ENCODE measurements at regions not wholly inside any gene's neighbourhood (a gene's known extent, or its start where the extent isn't known, plus 50 kb on each side); places are given as distances from the start of the nearest gene placed in this dataset.

DNA sequence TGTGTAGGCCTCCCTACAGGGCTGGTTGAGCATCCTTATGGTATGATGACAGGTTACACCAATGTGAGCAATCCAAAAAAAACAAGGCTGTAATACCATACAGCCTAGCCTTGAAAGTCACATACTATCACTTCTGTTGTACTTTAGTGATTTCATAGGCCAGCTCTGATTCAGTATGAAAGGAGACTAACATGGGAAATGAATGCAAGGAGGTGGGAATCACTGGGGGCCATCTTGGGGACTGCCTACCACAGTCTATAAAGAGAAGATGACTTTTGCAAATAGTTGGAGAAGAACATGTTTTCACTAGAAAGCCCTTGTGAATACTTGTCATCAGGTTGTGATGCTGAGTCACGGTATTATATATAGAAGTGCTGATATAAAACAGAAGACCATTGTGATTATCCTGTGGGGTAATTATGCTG, 270.7 kb downstream of the S1PR1 start:
- peak; percentile 46 for DNase-seq (ENCODE audit: low read depth)
- TF ChIP-seq, protein P1, sequence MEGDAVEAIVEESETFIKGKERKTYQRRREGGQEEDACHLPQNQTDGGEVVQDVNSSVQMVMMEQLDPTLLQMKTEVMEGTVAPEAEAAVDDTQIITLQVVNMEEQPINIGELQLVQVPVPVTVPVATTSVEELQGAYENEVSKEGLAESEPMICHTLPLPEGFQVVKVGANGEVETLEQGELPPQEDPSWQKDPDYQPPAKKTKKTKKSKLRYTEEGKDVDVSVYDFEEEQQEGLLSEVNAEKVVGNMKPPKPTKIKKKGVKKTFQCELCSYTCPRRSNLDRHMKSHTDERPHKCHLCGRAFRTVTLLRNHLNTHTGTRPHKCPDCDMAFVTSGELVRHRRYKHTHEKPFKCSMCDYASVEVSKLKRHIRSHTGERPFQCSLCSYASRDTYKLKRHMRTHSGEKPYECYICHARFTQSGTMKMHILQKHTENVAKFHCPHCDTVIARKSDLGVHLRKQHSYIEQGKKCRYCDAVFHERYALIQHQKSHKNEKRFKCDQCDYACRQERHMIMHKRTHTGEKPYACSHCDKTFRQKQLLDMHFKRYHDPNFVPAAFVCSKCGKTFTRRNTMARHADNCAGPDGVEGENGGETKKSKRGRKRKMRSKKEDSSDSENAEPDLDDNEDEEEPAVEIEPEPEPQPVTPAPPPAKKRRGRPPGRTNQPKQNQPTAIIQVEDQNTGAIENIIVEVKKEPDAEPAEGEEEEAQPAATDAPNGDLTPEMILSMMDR (IDR thresholded peaks at IDR 0.05; ENCODE audit: insufficient read depth, low read depth, low read length, missing control alignments) = no peak

DNA sequence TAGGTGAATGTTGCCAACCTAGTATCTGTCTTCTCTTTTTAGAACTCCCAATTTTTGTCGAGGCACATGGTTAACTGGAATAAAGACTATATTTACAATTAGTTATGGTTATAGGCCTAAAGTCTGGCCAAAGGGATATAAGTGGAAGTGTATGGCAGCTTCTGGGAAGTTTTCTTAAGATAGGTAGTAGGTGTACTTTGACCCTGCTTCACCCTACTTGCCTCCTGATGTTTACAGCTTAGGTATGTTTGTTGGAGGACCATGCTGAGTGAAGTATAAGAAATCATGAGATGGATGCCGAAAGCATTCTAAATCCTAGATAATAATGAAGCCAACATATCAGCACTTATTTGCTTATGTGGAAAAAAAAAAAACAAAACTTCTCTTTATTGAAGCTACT, 272.1 kb downstream of the S1PR1 start:
- DNase-seq (ENCODE audit: low read depth) = no peak
- TF ChIP-seq, protein P1 (IDR thresholded peaks at IDR 0.05; ENCODE audit: insufficient read depth, low read depth, low read length, missing control alignments) = no peak

More for the DNA sequence above, 270.7 kb downstream of the S1PR1 start:
- H3K4me3 ChIP-seq (ENCODE audit: low read length) = no peak overlapping the region

DNA sequence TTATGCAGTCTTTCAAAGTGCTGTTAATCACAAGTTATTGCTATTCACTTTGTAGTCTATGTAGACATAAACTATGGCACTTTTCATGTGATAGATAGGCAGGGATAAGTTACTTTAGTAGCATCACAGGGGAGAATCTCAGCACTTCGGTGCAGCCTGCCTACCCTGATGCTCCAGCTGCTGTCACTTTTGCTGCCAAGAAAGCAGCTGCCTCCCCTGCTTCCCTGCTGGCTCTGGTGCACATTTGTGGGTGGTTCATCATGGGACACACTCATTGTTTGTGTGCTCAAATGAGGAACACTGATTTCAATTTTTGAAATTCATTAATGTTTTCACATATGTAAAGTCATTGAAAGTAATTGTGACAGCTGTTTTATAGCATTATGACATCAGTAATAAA, 272.6 kb downstream of the S1PR1 start:
- no peak for DNase-seq (ENCODE audit: low read depth)
- no peak overlapping the region for H3K4me3 ChIP-seq (ENCODE audit: low read length)

More for the DNA sequence above, 272.1 kb downstream of the S1PR1 start:
- no peak overlapping the region for H3K4me3 ChIP-seq (ENCODE audit: low read length)

DNA sequence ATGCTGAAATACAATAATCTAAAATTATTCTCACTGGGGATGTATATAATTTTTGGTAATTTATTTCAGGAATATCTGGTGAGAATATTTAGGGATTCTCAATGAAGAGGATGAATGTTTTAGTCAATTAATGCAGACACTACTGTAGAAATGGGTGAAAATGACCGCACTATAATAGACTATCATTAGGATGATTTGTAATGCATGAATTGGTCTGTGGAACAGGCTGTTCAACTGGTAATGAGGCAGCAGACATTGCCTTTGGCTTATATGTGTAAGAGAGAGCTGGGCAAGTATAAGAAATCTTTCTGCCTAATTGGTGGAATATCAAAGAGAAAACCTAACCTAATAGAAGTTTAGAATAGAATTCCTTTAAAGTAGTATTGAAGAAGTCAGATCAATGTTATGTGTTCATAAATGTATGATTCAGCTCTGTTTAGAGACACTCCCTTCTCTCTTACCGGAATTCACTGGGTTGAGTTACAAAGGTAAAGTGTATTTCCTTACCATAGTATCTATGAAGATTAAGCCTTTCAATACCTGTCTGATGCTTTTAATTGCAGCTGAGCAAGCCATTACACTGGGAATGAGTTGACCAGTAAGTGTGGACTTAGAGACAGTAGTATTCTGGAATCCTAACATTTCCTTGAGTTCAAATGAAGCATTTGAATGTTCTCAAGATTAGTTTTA, 274.5 kb downstream of the S1PR1 start:
- DNase-seq (ENCODE audit: low read depth) = peak; percentile 29
- H3K4me3 ChIP-seq (ENCODE audit: low read length) = no peak overlapping the region
- TF ChIP-seq, protein P1 (IDR thresholded peaks at IDR 0.05; ENCODE audit: insufficient read depth, low read depth, low read length, missing control alignments) = no peak

More for the DNA sequence above, 272.6 kb downstream of the S1PR1 start:
- TF ChIP-seq, protein P1 (IDR thresholded peaks at IDR 0.05; ENCODE audit: insufficient read depth, low read depth, low read length, missing control alignments) = no peak

DNA sequence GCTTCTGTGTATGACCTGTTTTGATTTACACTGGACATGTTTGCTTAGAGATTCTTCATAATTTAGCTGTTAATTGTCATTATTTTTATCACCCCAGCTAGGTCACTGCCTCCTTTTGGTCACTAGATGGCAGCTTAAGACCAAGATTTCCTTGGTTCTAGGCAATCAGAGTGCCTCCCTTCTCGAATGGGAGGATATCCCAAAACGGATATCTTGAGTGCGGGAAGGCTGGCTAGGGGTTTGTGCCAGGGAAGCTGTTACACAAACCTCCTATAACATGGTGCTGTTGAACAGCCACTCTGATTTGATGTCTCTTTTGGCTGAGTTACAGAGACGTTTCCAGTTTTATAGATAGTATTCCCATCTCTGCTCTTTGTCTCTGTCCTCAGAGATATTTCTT, 283.5 kb downstream of the S1PR1 start:
- H3K4me3 ChIP-seq (ENCODE audit: low read length) = no peak overlapping the region
- TF ChIP-seq, protein P1 (IDR thresholded peaks at IDR 0.05; ENCODE audit: insufficient read depth, low read depth, low read length, missing control alignments) = peak; percentile 86
- peak; percentile 61 for DNase-seq (ENCODE audit: low read depth)

DNA sequence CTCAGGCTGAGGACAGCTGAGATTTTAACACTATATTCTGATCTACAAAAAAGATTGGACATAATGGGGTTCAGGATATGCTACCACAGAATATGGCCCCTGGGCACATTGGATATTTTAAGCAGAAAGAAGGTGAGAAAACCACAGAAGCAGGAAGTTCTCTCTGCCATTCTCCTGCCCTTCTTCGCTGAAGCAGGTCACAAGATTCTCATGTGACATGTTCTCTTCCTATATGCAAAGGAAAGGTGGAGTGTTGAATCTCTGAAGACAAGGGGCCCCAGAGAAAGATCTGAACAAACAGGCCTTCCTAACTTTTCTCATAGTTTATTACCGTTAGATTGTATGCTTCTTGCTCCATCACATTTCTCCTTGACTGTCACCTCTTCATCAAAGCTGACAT, 285.7 kb downstream of the S1PR1 start:
- TF ChIP-seq, protein P1 (IDR thresholded peaks at IDR 0.05; ENCODE audit: insufficient read depth, low read depth, low read length, missing control alignments) = no peak
- DNase-seq (ENCODE audit: low read depth) = no peak
- H3K4me3 ChIP-seq (ENCODE audit: low read length) = no peak overlapping the region

DNA sequence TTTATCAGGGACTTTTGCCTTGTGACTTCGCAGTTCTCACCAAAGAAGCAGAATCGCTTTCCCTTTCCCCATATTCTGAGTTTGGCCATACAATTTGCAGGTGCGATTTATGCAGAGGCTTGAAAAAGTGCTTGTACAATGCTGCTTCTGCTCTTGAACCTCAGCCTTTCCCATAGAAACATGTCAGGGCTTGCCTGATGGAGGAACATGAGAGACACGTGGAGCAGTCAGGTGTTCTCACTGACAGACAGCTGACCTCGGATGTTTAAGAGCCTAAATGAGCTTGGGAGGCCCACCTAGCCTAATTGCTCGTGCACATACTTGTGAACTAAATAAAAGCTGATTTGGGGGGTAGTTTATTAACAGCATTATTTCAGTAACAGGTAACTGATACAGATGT, 290.0 kb downstream of the S1PR1 start:
- TF ChIP-seq, protein P1 (IDR thresholded peaks at IDR 0.05; ENCODE audit: insufficient read depth, low read depth, low read length, missing control alignments) = no peak
- peak; percentile 31 for DNase-seq (ENCODE audit: low read depth)

More for the DNA sequence above, 290.0 kb downstream of the S1PR1 start:
- H3K4me3 ChIP-seq (ENCODE audit: low read length) = no peak overlapping the region
